Head of caudate nucleus (tissue), 42 donors: ENCODE measurements at regions not wholly inside any gene's neighbourhood (a gene's known extent, or its start where the extent isn't known, plus 50 kb on each side); places are given as distances from the start of the nearest gene placed in this dataset.
"Not testable (repeated sequence)": the region's sequence is repeated elsewhere in the genome, so short reads cannot be mapped to it uniquely, and the experiment has no call there.

ENCODE experiments used
- DNase-seq, 42 donors: peaks; one replicate each; pipeline versions ENCODE4 v3.0.0 to v3.0.0-alpha.2; 2020 to 2021; ENCODE audit warnings: mixed read lengths in 7 of 42
- intact Hi-C: fragments of 100-400 bp; cut with DNase I; formaldehyde crosslinking; loops from one replicate; pipeline ENCODE4 v1.15.0; 2022

DNA sequence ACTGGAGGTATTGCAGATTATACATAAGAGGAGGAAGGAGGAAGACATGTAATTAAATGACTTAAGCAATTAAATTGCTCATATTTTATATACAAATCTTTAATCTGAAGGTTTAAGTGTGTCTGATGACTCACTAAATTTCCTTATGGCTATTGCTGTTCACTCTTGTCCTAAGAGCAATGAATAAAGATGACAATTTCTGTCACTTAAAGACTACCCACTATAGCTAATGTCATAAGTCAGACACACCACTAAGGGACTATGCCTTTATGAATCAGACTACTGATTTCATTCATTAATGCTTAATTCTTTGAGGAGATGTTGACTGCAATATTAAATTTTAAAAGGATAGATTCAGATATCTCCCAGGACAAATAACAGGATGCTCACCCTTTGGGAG is 1514.7 kb downstream of the PCDH18 start:
- intact Hi-C loops = no loop called here
- DNase-seq = no peak

DNA sequence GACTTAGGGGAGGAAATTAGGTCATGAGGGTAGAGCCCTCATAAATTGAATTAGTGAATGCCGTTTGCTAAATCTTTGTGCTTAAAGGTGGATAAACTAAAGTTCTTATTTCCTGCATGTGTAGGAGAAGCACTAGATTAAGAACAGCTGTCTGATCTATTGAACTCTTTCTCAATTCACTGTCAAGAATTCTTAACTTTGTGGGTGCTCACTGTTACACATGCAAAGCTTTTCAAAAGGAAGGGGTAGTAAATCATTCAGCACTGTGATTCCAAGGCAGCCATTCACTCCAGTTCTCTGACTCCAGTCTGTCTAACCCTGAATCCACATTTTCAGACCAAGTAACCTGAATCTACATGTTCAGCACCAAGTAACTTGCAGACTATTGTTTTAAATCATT is 1520.1 kb downstream of the PCDH18 start:
- intact Hi-C loops = no loop called here
- DNase-seq = no peak

- intact Hi-C loops = no loop called here
- DNase-seq = no peak
These were observed 1522.9 kb downstream of the PCDH18 start for GRCh38 chr4:136009258-136009832.

- intact Hi-C loops = no loop called here
These were observed 1524.3 kb downstream of the PCDH18 start for GRCh38 chr4:136007991-136008390.

GRCh38 chr4:136002316-136002715 is 1530.0 kb downstream of the PCDH18 start:
- intact Hi-C loops = no loop called here
- DNase-seq = no peak

More at GRCh38 chr4:136007991-136008390, 1524.3 kb downstream of the PCDH18 start:
- DNase-seq = no peak

- DNase-seq = no peak
- intact Hi-C loops = no loop called here
These were observed 1530.5 kb downstream of the PCDH18 start for GRCh38 chr4:136001791-136002190.

DNA sequence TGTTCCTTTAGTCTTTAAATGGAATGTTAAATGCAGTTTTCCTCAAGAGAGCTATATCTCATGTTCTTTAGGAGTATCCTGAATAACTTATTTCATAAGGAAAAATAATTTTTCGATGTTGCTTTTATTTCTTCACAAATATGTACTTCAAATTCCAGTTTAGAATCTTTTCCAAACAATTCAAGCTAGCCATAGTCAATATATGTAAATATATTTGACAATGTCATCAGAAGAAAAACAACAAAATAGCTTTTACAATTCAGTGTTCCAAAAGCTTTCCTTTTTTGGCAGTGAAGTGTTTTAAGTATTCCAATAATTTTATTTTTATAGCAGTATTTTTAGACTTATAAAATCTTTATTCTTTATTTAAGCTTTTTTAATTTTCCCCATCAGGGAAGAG is 1532.0 kb downstream of the PCDH18 start:
- DNase-seq = no peak
- intact Hi-C loops = no loop called here

- DNase-seq = no peak
- intact Hi-C loops = no loop called here
These were observed 1537.9 kb downstream of the PCDH18 start for GRCh38 chr4:135994360-135994759.

DNA sequence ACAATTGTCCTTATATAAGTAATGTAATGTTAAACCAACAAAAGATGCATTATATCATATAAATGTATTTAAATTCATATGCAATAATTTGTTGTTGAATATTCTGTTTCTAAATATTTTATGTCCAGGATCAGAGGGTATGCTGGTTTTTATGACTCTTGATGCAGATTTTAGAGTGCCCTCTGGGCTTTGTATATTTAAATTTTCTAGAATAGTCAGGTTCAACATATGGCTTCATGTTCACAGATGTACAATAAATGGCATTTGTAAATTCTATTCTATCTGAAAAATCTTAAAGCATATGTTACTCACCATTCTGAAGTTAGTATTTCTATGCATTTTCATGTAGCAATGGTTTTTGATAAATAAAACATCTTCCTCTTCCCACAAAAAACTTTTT is 1555.4 kb downstream of the PCDH18 start:
- no peak for DNase-seq
- intact Hi-C loops = no loop called here

DNA sequence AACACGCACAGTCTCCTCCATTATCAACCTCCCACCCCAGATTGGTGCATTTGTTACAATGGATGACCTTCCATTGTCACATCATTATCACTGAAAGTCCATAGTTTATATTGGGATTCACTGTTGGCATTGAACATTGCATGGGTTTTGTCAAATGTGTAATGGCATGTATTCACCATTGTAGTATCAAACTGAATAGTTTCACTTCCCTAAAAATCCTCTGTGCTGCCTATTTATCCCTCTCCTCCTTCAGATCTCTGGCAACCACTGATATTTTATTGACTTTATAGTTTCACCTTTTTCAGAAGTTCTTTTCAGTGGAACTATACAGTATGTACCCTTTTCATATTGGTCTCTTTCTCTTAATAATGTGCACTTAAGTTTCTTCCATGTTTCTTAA is 1565.4 kb downstream of the PCDH18 start:
- intact Hi-C loops = no loop called here
- no peak for DNase-seq

DNA sequence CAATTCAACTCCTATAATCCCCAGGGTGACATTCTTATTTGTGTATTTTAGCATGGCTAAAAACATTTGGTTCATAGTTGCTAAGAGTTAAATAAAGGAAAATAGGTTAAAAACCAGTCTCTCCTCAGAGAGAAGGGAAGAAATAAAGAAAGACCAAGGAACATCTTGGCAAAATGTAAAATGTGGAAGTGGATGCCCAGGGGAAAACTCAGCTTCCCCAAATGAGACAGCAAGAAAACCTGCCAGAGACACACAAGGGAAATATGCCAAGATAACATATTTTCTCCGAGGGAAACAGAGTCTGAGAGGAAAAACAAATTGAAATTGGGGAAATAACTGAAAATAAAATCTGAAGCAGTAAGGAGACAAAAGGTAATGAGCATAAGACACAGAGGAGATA is 1569.3 kb downstream of the PCDH18 start:
- intact Hi-C loops = no loop called here
- no peak for DNase-seq

DNA sequence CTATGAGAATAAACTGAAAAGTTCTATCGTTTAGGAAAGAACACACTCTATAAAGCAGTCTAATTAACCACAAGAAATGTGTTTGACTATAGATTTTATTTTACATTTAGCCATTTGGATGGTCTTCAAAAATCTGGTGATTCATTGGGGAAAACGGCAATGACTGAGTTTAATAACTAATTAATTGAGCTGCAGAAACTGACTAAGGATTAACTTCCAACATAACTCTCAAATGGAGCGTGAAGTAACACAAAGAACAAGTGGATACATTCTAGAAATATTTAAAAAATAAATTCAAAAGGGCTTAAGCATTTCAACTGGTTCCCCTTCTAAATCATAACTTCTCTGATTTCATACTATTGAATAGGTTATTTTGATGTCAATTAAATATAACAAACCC is 1582.4 kb downstream of the PCDH18 start:
- DNase-seq = no peak
- intact Hi-C loops = no loop called here

DNA sequence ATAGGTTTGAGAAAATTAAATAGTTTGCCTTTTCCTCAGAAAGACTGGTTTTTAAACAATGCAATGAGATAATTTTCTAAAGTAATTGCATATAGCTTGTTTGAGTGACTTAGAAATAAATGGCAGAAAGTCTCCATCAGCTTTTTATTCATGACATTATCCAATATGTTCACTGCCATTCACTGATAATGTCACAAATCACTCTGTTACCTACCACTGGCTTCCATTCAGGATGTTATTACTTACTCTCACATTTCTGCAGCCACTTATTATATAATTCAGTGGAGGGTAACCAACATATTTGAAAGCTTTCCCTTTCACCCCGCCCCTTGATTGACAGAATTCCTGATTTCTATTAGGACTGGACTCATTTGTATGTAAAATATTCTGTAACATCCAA is 1583.5 kb downstream of the PCDH18 start:
- intact Hi-C loops = no loop called here

GRCh38 chr4:135941671-135942070 is 1590.6 kb downstream of the PCDH18 start:
- DNase-seq = no peak

More for the DNA sequence above, 1583.5 kb downstream of the PCDH18 start:
- DNase-seq = no peak

GRCh38 chr4:135934026-135934425 is 1598.3 kb downstream of the PCDH18 start:
- DNase-seq = no peak
- intact Hi-C loops = no loop called here

More at GRCh38 chr4:135941671-135942070, 1590.6 kb downstream of the PCDH18 start:
- intact Hi-C loops = no loop called here

- DNase-seq = no peak
- intact Hi-C loops = no loop called here
These were observed 1604.6 kb downstream of the PCDH18 start for GRCh38 chr4:135927651-135928050.

GRCh38 chr4:135921081-135921480 is 1611.2 kb downstream of the PCDH18 start:
- no peak for DNase-seq
- intact Hi-C loops = no loop called here

GRCh38 chr4:135917011-135917410 is 1615.3 kb downstream of the PCDH18 start:
- intact Hi-C loops = no loop called here
- no peak for DNase-seq

DNA sequence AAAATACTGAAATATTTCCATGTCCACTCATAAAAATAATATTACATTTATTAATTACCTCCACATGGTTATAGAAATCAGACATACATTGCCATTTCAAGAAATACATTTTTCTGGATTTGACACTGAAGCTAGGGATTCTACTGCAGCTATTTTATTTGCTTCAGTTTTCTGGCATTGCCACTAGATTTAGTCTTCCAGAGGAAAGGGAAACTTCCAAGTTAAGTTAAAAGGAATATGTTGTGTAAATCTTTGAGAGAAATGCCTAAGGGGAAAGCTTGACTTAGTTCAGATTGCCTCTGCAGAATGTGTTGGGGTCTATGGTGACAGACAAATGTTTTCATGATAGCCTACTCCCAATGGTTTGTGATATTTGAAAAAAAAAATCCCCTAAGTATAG is 1631.3 kb downstream of the PCDH18 start:
- intact Hi-C loops = no loop called here
- no peak for DNase-seq

DNA sequence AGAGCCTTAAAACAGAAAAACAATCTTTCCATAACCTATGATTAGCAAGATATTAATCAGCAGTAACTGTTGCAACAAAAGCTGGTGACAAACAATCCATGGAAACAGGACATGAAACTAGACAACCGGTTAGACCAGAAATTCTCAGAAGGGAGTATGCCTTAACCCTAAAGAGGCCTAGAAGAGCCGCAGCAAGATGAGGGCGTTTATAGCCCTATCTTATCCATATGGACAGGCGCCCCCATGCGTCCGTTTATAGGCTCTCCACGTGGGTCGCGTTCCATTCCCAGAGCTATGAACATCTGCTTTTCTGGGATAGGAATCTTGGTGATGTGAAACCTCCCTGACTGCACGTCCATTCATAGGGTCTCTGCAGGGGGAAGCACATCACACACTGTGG is 1662.7 kb upstream of the PABPC4L start:
- intact Hi-C loops = not testable (repeated sequence)
- DNase-seq = peak in 1 of 42 donors; percentile 33

GRCh38 chr4:135840781-135841180 is 1639.2 kb upstream of the PABPC4L start:
- DNase-seq = no peak
- intact Hi-C loops = no loop called here

DNA sequence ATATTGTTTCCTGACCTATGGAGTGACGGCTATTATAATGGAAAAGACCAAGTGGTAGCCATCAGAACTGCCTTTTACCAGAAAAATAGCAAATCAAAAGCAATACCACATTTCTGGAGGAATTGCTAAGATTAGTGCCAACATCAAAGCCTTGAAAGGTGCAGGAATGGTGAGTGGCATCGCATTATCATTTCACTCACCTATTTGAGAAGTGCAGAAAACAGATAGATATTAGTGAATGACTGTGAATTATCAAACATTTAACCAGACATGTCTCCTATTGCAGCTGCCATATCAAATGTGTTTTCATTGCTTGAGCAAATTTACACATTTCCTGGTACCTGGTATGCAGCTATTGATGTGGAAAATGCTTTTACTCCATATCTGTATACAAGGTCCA is 1638.1 kb upstream of the PABPC4L start:
- DNase-seq = no peak
- intact Hi-C loops = no loop called here
